Activated CD4-positive, CD25-positive, alpha-beta regulatory T cell treated with anti-CD3 and anti-CD28 coated beads, Interleukin-2, amount 50 U/mL, for 72 hours (primary cell): ENCODE measurements at regions not wholly inside any gene's neighbourhood (a gene's known extent, or its start where the extent isn't known, plus 50 kb on each side); places are given as distances from the start of the nearest gene placed in this dataset.

Source experiments
- DNase-seq: peaks from one replicate; pipeline ENCODE4 v3.0.0; 2021

GRCh38 chr12:61694214-61694613 is 566.0 kb upstream of the USP15 start:
- DNase-seq, result no peak

GRCh38 chr12:61701471-61701870 is 558.7 kb upstream of the USP15 start:
- no peak for DNase-seq

GRCh38 chr12:61706783-61707182 is 553.4 kb upstream of the USP15 start:
- DNase-seq, result no peak

GRCh38 chr12:61713121-61713520 is 547.1 kb upstream of the USP15 start:
- no peak for DNase-seq

GRCh38 chr12:61717986-61718385 is 542.2 kb upstream of the USP15 start:
- DNase-seq, result no peak

- DNase-seq, result no peak
These were observed 520.3 kb upstream of the USP15 start for GRCh38 chr12:61739925-61740324.

GRCh38 chr12:61750604-61751003 is 509.6 kb upstream of the USP15 start:
- DNase-seq, result no peak

- DNase-seq, result no peak
These were observed 506.0 kb upstream of the USP15 start for GRCh38 chr12:61754214-61754613.

- no peak for DNase-seq
These were observed 502.2 kb upstream of the USP15 start for GRCh38 chr12:61757831-61758505.

GRCh38 chr12:61758661-61759060 is 501.5 kb upstream of the USP15 start:
- DNase-seq, result no peak

- no peak for DNase-seq
These were observed 494.3 kb upstream of the USP15 start for GRCh38 chr12:61765926-61766325.

GRCh38 chr12:61780435-61780834 is 479.8 kb upstream of the USP15 start:
- DNase-seq, result no peak

GRCh38 chr12:61781021-61781581 is 479.1 kb upstream of the USP15 start:
- no peak for DNase-seq

GRCh38 chr12:61796846-61797245 is 463.4 kb upstream of the USP15 start:
- DNase-seq, result no peak

- DNase-seq, result no peak
These were observed 462.9 kb upstream of the USP15 start for GRCh38 chr12:61797266-61797665.

GRCh38 chr12:61798778-61799177 is 461.4 kb upstream of the USP15 start:
- no peak for DNase-seq

- no peak for DNase-seq
These were observed 455.9 kb upstream of the USP15 start for GRCh38 chr12:61804301-61804700.

- DNase-seq, result no peak
These were observed 451.3 kb upstream of the USP15 start for GRCh38 chr12:61808856-61809255.

- DNase-seq, result no peak
These were observed 449.7 kb upstream of the USP15 start for GRCh38 chr12:61810486-61810885.

- DNase-seq, result no peak
These were observed 438.8 kb upstream of the USP15 start for GRCh38 chr12:61821381-61821780.

- no peak for DNase-seq
These were observed 437.1 kb upstream of the USP15 start for GRCh38 chr12:61823102-61823501.

GRCh38 chr12:61846765-61847164 is 413.4 kb upstream of the USP15 start:
- no peak for DNase-seq

GRCh38 chr12:61848893-61849292 is 411.3 kb upstream of the USP15 start:
- no peak for DNase-seq

- no peak for DNase-seq
These were observed 406.3 kb upstream of the USP15 start for GRCh38 chr12:61853945-61854344.

- no peak for DNase-seq
These were observed 405.3 kb upstream of the USP15 start for GRCh38 chr12:61854902-61855301.
